ENCODE measurements at regions not wholly inside any gene's neighbourhood (a gene's known extent, or its start where the extent isn't known, plus 50 kb on each side); places are given as distances from the start of the nearest gene placed in this dataset.

DNA sequence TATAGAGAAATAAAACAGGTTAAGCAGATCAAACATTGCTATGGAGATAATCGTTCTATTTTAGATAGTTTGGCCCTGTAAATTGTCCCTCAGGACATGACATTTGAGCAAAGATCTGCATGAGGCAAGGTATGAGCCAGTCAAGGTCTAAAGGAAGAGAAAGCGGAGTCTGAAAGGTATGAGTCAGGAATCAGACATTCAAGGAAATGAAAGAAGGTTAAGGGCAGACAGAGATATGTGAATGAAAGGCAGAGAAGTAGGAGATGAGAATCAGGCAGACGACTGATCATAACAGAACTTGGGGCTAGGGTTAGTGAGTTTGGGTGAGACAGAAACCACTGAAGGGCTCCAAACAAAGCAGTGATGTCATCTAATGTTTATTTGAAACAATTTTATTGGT lies 775.8 kb downstream of the MAFB start:
- 84% methylated on average over 2 of the region's 3 CpGs for WGBS (ENCODE audit: insufficient coverage)
- CTCF ChIA-PET, result no interaction called here

DNA sequence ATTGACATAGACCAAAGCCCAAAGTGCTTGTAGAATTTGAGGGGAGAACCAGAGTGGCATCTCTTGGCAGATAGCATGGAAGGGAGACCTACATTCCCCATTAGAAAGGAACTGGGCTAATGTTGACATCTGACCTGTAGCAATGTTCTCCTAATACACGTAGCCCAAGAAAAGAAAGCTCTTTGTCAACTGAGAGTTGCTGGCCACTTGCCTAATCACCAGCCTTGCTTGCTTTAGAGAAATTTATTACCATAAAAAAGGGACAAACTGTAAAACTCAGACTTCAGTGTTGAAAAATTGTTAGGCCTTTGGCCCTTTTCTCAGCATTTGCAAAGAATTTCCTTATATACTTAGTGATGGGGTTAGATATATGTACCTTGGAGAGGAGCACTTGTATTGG lies 777.5 kb downstream of the MAFB start:
- ChIA-PET CTCF (no interaction called here), POLR2A (no interaction called here)
- WGBS (ENCODE audit: insufficient coverage), result 100% methylated on average over 1 of the region's 1 CpG
- no peaks in the 10 kb centered on the region for H3K9me3 ChIP-seq (ENCODE audit: control extremely low read depth in 1 of 5, control insufficient read depth in 4 of 5, insufficient read depth in 2 of 5, low read depth in 1 of 5, low read length in 4 of 5)
- no peak for DNase-seq
- no peak overlapping the region for H3K4me3 ChIP-seq (ENCODE audit: control insufficient read depth in 1 of 7, extremely low read depth in 1 of 7, insufficient read depth in 4 of 7, low read depth in 2 of 7, low read length in 6 of 7)
- no peaks in the 10 kb centered on the region for H3K36me3 ChIP-seq (ENCODE audit: control insufficient read depth in 4 of 4, insufficient read depth in 4 of 4, low read length in 3 of 4)
- H3K27ac ChIP-seq (ENCODE audit: insufficient read depth in 1 of 2, low read depth in 1 of 2, low read length in 2 of 2, poor library complexity in 1 of 2, severe bottlenecking in 2 of 2), result no peak overlapping the region
- peaks cover 0 to 3% (median 0%) of the 10 kb centered on the region in 5 experiments for H3K27me3 ChIP-seq (replicated peaks in 2 of 5; ENCODE audit: control insufficient read depth in 4 of 5, insufficient read depth in 5 of 5, low read length in 4 of 5)
- H3K4me1 ChIP-seq (ENCODE audit: control extremely low read depth in 1 of 4, control insufficient read depth in 4 of 4, insufficient read depth in 4 of 4, low read length in 3 of 4), result peaks cover 0 to 6% (median 2%) of the 10 kb centered on the region in 4 experiments

More for the DNA sequence above, 775.8 kb downstream of the MAFB start:
- H3K36me3 ChIP-seq (ENCODE audit: control insufficient read depth in 4 of 4, insufficient read depth in 4 of 4, low read length in 3 of 4), result no peaks in the 10 kb centered on the region
- H3K27ac ChIP-seq (ENCODE audit: insufficient read depth in 1 of 2, low read depth in 1 of 2, low read length in 2 of 2, poor library complexity in 1 of 2, severe bottlenecking in 2 of 2), result no peak overlapping the region
- no peak for DNase-seq
- H3K27me3 ChIP-seq (replicated peaks in 2 of 5; ENCODE audit: control insufficient read depth in 4 of 5, insufficient read depth in 5 of 5, low read length in 4 of 5), result no peaks in the 10 kb centered on the region
- H3K4me3 ChIP-seq (ENCODE audit: control insufficient read depth in 1 of 7, extremely low read depth in 1 of 7, insufficient read depth in 4 of 7, low read depth in 2 of 7, low read length in 6 of 7), result no peak overlapping the region
- POLR2A ChIA-PET, result no interaction called here
- H3K9me3 ChIP-seq (ENCODE audit: control extremely low read depth in 1 of 5, control insufficient read depth in 4 of 5, insufficient read depth in 2 of 5, low read depth in 1 of 5, low read length in 4 of 5), result no peaks in the 10 kb centered on the region
- peaks cover 0 to 6% (median 2%) of the 10 kb centered on the region in 4 experiments for H3K4me1 ChIP-seq (ENCODE audit: control extremely low read depth in 1 of 4, control insufficient read depth in 4 of 4, insufficient read depth in 4 of 4, low read length in 3 of 4)

DNA sequence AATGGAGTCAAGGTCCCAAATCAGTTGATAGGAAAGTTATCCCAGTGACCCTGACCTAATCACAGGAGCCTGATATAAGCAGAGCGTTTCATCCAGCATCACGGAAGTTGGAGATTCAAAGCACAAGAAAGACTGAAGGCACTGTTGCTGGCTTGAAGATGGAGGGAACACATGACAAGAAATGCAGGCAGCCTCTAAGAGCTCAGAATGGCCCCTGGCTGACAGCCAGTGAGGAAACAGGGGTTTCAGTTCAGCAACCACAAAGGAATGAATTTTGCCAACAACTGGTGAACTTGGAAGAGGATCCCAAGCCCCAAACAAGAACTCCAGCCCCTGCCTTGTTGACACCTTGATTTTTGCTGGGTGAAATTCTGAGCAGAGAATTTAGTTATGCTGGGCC lies 778.5 kb downstream of the MAFB start:
- peak in 1 of 3 donors; percentile 1 for DNase-seq
- POLR2A ChIA-PET, result no interaction called here

DNA sequence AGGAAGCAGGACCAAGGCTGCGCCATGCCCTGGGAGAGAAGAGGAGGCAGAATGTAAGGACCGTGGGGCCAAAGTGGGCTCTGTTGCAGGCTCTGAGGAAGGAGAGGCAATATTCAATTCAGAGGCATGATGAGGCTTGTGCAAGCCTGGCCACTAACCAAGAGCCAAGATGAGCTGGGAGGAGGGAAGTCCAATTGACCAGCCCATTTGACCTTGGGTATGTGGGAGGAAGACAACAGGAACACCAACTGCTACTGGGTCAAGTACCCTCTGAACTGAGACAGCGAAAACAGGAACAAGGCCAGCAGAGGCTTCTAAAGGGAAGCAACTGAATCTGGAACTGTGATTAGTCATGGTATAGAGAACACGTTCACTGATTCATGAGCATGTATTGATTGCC lies 779.6 kb downstream of the MAFB start:
- peaks cover 0 to 6% (median 2%) of the 10 kb centered on the region in 4 experiments for H3K4me1 ChIP-seq (ENCODE audit: control extremely low read depth in 1 of 4, control insufficient read depth in 4 of 4, insufficient read depth in 4 of 4, low read length in 3 of 4)
- no peak overlapping the region for H3K4me3 ChIP-seq (ENCODE audit: control insufficient read depth in 1 of 7, extremely low read depth in 1 of 7, insufficient read depth in 4 of 7, low read depth in 2 of 7, low read length in 6 of 7)
- CTCF ChIA-PET, result no interaction called here
- no peaks in the 10 kb centered on the region for H3K36me3 ChIP-seq (ENCODE audit: control insufficient read depth in 4 of 4, insufficient read depth in 4 of 4, low read length in 3 of 4)
- POLR2A ChIA-PET, result no interaction called here
- no peak overlapping the region for H3K27ac ChIP-seq (ENCODE audit: insufficient read depth in 1 of 2, low read depth in 1 of 2, low read length in 2 of 2, poor library complexity in 1 of 2, severe bottlenecking in 2 of 2)
- 50% methylated on average over 4 of the region's 4 CpGs for WGBS (ENCODE audit: insufficient coverage)
- DNase-seq, result peak in 1 of 3 donors; percentile 4
- no peaks in the 10 kb centered on the region for H3K9me3 ChIP-seq (ENCODE audit: control extremely low read depth in 1 of 5, control insufficient read depth in 4 of 5, insufficient read depth in 2 of 5, low read depth in 1 of 5, low read length in 4 of 5)
- H3K27me3 ChIP-seq (replicated peaks in 2 of 5; ENCODE audit: control insufficient read depth in 4 of 5, insufficient read depth in 5 of 5, low read length in 4 of 5), result peaks cover 0 to 3% (median 0%) of the 10 kb centered on the region in 5 experiments

More for the DNA sequence above, 778.5 kb downstream of the MAFB start:
- no peaks in the 10 kb centered on the region for H3K9me3 ChIP-seq (ENCODE audit: control extremely low read depth in 1 of 5, control insufficient read depth in 4 of 5, insufficient read depth in 2 of 5, low read depth in 1 of 5, low read length in 4 of 5)
- H3K4me3 ChIP-seq (ENCODE audit: control insufficient read depth in 1 of 7, extremely low read depth in 1 of 7, insufficient read depth in 4 of 7, low read depth in 2 of 7, low read length in 6 of 7), result no peak overlapping the region
- 4% methylated on average over 2 of the region's 2 CpGs for WGBS (ENCODE audit: insufficient coverage)
- H3K4me1 ChIP-seq (ENCODE audit: control extremely low read depth in 1 of 4, control insufficient read depth in 4 of 4, insufficient read depth in 4 of 4, low read length in 3 of 4), result peaks cover 0 to 6% (median 2%) of the 10 kb centered on the region in 4 experiments
- CTCF ChIA-PET, result no interaction called here
- H3K36me3 ChIP-seq (ENCODE audit: control insufficient read depth in 4 of 4, insufficient read depth in 4 of 4, low read length in 3 of 4), result no peaks in the 10 kb centered on the region
- H3K27me3 ChIP-seq (replicated peaks in 2 of 5; ENCODE audit: control insufficient read depth in 4 of 5, insufficient read depth in 5 of 5, low read length in 4 of 5), result peaks cover 0 to 3% (median 0%) of the 10 kb centered on the region in 5 experiments
- H3K27ac ChIP-seq (ENCODE audit: insufficient read depth in 1 of 2, low read depth in 1 of 2, low read length in 2 of 2, poor library complexity in 1 of 2, severe bottlenecking in 2 of 2), result no peak overlapping the region

DNA sequence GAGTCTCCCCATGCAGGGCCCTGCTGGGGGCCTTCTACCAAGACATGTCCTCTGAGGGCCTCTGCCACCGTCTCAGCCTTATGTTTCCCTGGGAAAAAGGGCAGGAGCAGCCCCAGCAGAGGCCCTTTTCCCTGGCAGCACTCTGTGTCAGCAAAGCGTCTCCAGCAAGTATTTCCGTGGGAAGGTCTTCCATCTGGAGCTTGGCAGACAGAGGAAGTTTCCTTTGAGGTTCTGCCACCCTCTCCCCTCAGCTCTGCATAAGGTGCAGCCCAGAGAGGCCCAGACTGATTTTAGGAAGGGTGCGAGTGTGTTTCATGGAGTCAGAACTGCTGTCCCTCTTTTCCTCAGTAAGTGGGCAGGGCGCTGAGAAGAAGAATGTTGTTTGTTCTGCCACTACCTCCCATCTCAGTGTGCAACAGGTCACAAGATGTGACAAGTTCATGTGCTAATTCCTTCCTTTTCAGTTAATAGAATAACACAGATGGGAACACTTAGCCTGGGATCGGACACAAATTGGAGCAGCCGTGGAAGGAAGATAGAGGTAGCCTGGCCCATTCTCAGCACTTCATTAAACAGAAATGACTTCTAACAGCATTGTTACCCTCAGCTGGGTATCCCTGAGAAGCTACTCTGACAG lies 784.4 kb downstream of the MAFB start:
- no peak overlapping the region for H3K4me3 ChIP-seq (ENCODE audit: control insufficient read depth in 1 of 7, extremely low read depth in 1 of 7, insufficient read depth in 4 of 7, low read depth in 2 of 7, low read length in 6 of 7)
- H3K27ac ChIP-seq (ENCODE audit: insufficient read depth in 1 of 2, low read depth in 1 of 2, low read length in 2 of 2, poor library complexity in 1 of 2, severe bottlenecking in 2 of 2), result no peak overlapping the region
- WGBS (ENCODE audit: insufficient coverage), result 98% methylated on average over 6 of the region's 7 CpGs
- no peaks in the 10 kb centered on the region for H3K36me3 ChIP-seq (ENCODE audit: control insufficient read depth in 4 of 4, insufficient read depth in 4 of 4, low read length in 3 of 4)
- POLR2A ChIA-PET, result no interaction called here
- no peak for DNase-seq
- CTCF ChIA-PET, result no interaction called here
- peaks cover 0 to 2% (median 0%) of the 10 kb centered on the region in 5 experiments for H3K9me3 ChIP-seq (ENCODE audit: control extremely low read depth in 1 of 5, control insufficient read depth in 4 of 5, insufficient read depth in 2 of 5, low read depth in 1 of 5, low read length in 4 of 5)
- H3K27me3 ChIP-seq (replicated peaks in 2 of 5; ENCODE audit: control insufficient read depth in 4 of 5, insufficient read depth in 5 of 5, low read length in 4 of 5), result peaks cover 0 to 3% (median 0%) of the 10 kb centered on the region in 5 experiments
- H3K4me1 ChIP-seq (ENCODE audit: control extremely low read depth in 1 of 4, control insufficient read depth in 4 of 4, insufficient read depth in 4 of 4, low read length in 3 of 4), result no peaks in the 10 kb centered on the region

DNA sequence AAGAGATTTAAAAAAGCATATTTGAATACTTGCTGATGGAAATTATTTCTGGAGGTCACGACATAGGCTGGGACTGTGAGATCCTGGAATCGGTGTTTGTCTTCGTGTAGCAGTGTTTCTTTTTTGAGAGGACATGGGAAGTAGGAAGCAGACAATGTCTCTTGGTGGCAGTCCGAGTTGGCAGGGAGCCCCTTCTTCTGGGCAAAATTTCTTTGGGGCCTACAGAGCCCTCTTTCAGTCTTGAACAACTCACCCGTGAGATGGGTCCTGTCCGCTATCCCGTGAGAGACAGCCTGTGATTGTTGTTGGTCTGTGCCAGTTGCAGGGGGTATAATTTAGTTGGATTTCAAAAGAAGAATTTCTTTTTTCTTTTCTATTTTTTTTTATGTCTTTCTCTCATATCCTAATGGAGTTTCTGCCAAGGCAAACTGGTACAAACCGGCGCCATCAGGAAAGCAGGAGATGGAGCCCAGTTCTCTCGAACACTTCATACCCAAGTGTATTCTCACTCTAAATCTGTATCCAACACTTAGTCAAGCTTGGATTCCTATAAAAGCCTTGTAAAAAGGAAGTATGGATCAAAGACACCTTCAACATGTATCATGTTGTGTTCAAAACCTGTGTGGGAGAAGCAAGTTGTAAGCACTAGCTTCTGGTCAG lies 785.1 kb downstream of the MAFB start:
- Histone ChIP-seq H3K36me3 (ENCODE audit: control insufficient read depth in 4 of 4, insufficient read depth in 4 of 4, low read length in 3 of 4) (no peaks in the 10 kb centered on the region), H3K27me3 (replicated peaks in 2 of 5; ENCODE audit: control insufficient read depth in 4 of 5, insufficient read depth in 5 of 5, low read length in 4 of 5) (peaks cover 0 to 3% (median 0%) of the 10 kb centered on the region in 5 experiments), H3K9me3 (ENCODE audit: control extremely low read depth in 1 of 5, control insufficient read depth in 4 of 5, insufficient read depth in 2 of 5, low read depth in 1 of 5, low read length in 4 of 5) (peaks cover 0 to 2% (median 0%) of the 10 kb centered on the region in 5 experiments), H3K27ac (ENCODE audit: insufficient read depth in 1 of 2, low read depth in 1 of 2, low read length in 2 of 2, poor library complexity in 1 of 2, severe bottlenecking in 2 of 2) (no peak overlapping the region), H3K4me3 (ENCODE audit: control insufficient read depth in 1 of 7, extremely low read depth in 1 of 7, insufficient read depth in 4 of 7, low read depth in 2 of 7, low read length in 6 of 7) (no peak overlapping the region), H3K4me1 (ENCODE audit: control extremely low read depth in 1 of 4, control insufficient read depth in 4 of 4, insufficient read depth in 4 of 4, low read length in 3 of 4) (no peaks in the 10 kb centered on the region)
- WGBS (ENCODE audit: insufficient coverage), result 95% methylated on average over 7 of the region's 10 CpGs
- CTCF ChIA-PET, result no interaction called here
- no peak for DNase-seq
- POLR2A ChIA-PET, result no interaction called here

DNA sequence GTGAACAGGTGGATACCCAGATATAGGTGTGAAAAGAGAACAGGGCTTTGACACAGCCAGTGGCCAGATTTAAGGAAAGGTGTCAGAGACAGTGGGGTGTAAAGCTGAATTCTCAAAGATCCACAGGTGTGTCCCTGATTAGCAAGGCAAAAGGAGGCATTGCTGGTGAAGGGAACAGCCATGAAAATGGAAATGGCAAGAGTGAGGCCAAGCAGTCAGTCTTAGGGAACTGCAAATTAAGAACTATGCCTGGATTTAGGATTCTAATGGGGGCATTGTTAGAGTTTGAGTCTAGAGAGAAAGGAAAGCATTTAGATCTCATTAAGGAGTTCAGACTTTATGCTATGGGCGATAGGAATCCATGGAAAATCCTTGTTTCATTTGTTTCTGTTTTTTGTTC lies 789.2 kb downstream of the MAFB start:
- CTCF ChIA-PET, result no interaction called here
- Histone ChIP-seq H3K27ac (ENCODE audit: insufficient read depth in 1 of 2, low read depth in 1 of 2, low read length in 2 of 2, poor library complexity in 1 of 2, severe bottlenecking in 2 of 2) (no peak overlapping the region), H3K9me3 (ENCODE audit: control extremely low read depth in 1 of 5, control insufficient read depth in 4 of 5, insufficient read depth in 2 of 5, low read depth in 1 of 5, low read length in 4 of 5) (peaks cover 0 to 2% (median 0%) of the 10 kb centered on the region in 5 experiments), H3K27me3 (replicated peaks in 2 of 5; ENCODE audit: control insufficient read depth in 4 of 5, insufficient read depth in 5 of 5, low read length in 4 of 5) (no peaks in the 10 kb centered on the region), H3K4me1 (ENCODE audit: control extremely low read depth in 1 of 4, control insufficient read depth in 4 of 4, insufficient read depth in 4 of 4, low read length in 3 of 4) (no peaks in the 10 kb centered on the region), H3K4me3 (ENCODE audit: control insufficient read depth in 1 of 7, extremely low read depth in 1 of 7, insufficient read depth in 4 of 7, low read depth in 2 of 7, low read length in 6 of 7) (no peak overlapping the region), H3K36me3 (ENCODE audit: control insufficient read depth in 4 of 4, insufficient read depth in 4 of 4, low read length in 3 of 4) (no peaks in the 10 kb centered on the region)
- POLR2A ChIA-PET, result no interaction called here
- WGBS (ENCODE audit: insufficient coverage), result 88% methylated on average over 1 of the region's 1 CpG
- DNase-seq, result no peak

Measured in common myeloid progenitor, CD34-positive (primary cell).